ENCODE measurements at regions not wholly inside any gene's neighbourhood (a gene's known extent, or its start where the extent isn't known, plus 50 kb on each side); places are given as distances from the start of the nearest gene placed in this dataset.

DNA sequence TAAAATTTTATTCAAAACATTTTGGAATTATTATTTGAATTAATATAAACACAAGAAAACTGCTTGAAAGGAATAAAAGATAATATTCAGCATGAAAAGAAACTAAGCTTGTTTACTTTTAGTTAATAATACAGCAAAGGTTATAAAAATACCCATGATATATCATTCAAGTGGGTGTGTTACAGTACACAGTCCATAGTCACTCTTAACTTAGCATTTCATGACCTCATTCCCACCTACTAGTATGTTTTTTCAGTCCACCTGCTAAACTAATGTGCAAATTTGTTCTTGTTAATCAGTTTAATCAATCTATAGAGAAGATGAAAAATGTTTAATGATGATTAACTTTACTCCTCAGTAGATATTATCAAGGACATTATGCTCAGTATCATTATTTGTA is 841.4 kb upstream of the EPHA7 start:
- TF ChIP-seq, protein P1, sequence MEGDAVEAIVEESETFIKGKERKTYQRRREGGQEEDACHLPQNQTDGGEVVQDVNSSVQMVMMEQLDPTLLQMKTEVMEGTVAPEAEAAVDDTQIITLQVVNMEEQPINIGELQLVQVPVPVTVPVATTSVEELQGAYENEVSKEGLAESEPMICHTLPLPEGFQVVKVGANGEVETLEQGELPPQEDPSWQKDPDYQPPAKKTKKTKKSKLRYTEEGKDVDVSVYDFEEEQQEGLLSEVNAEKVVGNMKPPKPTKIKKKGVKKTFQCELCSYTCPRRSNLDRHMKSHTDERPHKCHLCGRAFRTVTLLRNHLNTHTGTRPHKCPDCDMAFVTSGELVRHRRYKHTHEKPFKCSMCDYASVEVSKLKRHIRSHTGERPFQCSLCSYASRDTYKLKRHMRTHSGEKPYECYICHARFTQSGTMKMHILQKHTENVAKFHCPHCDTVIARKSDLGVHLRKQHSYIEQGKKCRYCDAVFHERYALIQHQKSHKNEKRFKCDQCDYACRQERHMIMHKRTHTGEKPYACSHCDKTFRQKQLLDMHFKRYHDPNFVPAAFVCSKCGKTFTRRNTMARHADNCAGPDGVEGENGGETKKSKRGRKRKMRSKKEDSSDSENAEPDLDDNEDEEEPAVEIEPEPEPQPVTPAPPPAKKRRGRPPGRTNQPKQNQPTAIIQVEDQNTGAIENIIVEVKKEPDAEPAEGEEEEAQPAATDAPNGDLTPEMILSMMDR (IDR thresholded peaks at IDR 0.05), result no peak
- H3K36me3 ChIP-seq, result no peaks in the 10 kb centered on the region
- H3K27me3 ChIP-seq, result no peaks in the 10 kb centered on the region
- H3K4me3 ChIP-seq, result no peak overlapping the region
- intact Hi-C loops (cut with DNase I), result no loop called here
- DNase-seq (ENCODE audit: low spot score in 2 of 2), result no peak
- no peak overlapping the region for H3K27ac ChIP-seq
- H3K9me3 ChIP-seq, result no peaks in the 10 kb centered on the region
- no peaks in the 10 kb centered on the region for H3K4me1 ChIP-seq

DNA sequence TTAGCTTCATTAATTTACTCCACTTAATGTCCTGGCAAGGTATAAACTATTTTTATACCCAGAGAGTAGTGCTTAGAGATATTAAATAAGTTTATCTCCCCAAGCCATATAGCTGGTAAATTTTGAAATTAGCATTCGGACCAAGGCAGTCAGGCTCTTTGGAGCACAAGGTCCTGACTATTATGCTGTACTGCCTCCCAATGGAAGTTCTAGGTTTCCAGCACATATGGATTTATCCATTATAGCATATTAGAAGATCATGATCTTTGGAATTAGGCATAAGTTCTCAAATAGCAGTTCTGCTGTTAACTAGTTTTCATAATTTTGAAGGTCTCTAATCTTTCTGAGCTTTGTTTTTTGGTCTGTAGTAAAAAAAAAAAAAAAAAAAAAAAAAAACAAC is 835.3 kb upstream of the EPHA7 start:
- TF ChIP-seq, protein P1 (IDR thresholded peaks at IDR 0.05), result no peak
- DNase-seq (ENCODE audit: low spot score in 2 of 2), result no peak
- no peaks in the 10 kb centered on the region for H3K36me3 ChIP-seq
- no peak overlapping the region for H3K4me3 ChIP-seq
- no peaks in the 10 kb centered on the region for H3K9me3 ChIP-seq
- intact Hi-C loops (cut with DNase I), result no loop called here
- no peak overlapping the region for H3K27ac ChIP-seq
- H3K27me3 ChIP-seq, result no peaks in the 10 kb centered on the region
- H3K4me1 ChIP-seq, result no peaks in the 10 kb centered on the region

DNA sequence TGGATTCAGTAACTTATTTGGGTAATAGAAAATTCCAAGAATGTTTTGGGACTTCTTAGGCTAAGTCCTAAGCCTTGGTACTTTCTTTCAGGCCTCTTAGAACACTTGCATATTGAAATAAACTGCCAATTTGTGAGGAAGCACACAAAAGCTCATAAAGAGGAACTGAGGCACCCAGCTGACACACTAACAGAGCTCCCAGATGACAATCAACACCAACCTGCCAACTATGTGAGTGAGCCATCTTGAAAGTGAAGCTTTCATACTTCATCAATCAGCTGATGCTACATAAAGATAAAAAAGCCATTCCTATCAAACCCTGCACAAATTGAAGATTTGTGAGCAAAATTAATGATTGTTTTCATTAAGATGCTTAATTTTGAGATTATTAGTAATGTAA is 832.5 kb upstream of the EPHA7 start:
- Histone ChIP-seq H3K27me3 (no peaks in the 10 kb centered on the region), H3K4me3 (no peak overlapping the region), H3K27ac (no peak overlapping the region), H3K36me3 (no peaks in the 10 kb centered on the region), H3K9me3 (no peaks in the 10 kb centered on the region), H3K4me1 (no peaks in the 10 kb centered on the region)
- intact Hi-C loops (cut with DNase I), result no loop called here
- no peak for DNase-seq (ENCODE audit: low spot score in 2 of 2)
- TF ChIP-seq, protein P1 (IDR thresholded peaks at IDR 0.05), result no peak

DNA sequence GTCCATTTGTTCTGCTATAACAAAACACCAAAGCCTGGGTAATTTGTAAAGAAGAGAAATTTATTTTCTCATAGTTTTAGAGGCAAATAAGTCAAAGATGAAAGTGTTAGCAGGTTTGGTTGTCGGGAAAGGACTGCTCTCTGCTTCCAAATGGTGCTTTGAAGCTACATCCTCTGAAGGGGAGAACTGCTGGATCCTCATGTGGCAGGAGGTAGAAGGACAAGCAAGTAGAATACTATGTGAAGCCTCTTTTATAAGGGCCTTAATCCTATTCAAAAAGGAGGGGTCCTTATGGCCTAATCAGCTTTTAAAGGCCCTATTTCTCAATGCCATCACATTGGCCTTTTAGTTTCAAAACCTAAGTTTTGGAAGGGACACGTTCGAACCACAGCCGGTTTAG is 826.0 kb upstream of the EPHA7 start:
- no peaks in the 10 kb centered on the region for H3K9me3 ChIP-seq
- H3K36me3 ChIP-seq, result no peaks in the 10 kb centered on the region
- H3K4me3 ChIP-seq, result no peak overlapping the region
- H3K27ac ChIP-seq, result no peak overlapping the region
- H3K27me3 ChIP-seq, result no peaks in the 10 kb centered on the region
- H3K4me1 ChIP-seq, result no peaks in the 10 kb centered on the region
- intact Hi-C loops (cut with DNase I), result no loop called here
- DNase-seq (ENCODE audit: low spot score in 2 of 2), result no peak
- TF ChIP-seq, protein P1 (IDR thresholded peaks at IDR 0.05), result no peak

DNA sequence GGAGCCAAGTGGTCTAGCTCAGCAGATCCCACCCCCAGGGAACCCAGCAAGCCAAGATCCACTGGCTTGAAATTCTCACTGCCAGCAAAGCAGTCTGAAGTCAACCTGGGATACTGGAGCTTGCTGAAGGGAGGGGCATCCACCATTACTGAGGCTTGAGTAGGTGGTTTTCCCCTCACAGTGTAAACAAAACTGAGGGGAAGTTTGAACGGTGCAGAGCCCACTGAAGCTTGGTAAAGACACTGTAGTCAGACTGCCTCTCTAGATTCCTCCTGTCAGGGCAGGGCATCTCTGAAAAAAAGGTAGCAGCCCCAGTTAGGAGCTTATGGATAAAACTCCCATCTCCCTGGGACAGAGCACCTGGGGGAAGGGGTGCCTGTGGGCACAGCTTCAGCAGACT is 819.5 kb upstream of the EPHA7 start:
- H3K9me3 ChIP-seq, result no peaks in the 10 kb centered on the region
- DNase-seq (ENCODE audit: low spot score in 2 of 2), result no peak
- H3K27me3 ChIP-seq, result no peaks in the 10 kb centered on the region
- intact Hi-C loops (cut with DNase I), result no loop called here
- H3K4me1 ChIP-seq, result no peaks in the 10 kb centered on the region
- no peak overlapping the region for H3K4me3 ChIP-seq
- H3K36me3 ChIP-seq, result no peaks in the 10 kb centered on the region
- no peak overlapping the region for H3K27ac ChIP-seq
- TF ChIP-seq, protein P1 (IDR thresholded peaks at IDR 0.05), result no peak

DNA sequence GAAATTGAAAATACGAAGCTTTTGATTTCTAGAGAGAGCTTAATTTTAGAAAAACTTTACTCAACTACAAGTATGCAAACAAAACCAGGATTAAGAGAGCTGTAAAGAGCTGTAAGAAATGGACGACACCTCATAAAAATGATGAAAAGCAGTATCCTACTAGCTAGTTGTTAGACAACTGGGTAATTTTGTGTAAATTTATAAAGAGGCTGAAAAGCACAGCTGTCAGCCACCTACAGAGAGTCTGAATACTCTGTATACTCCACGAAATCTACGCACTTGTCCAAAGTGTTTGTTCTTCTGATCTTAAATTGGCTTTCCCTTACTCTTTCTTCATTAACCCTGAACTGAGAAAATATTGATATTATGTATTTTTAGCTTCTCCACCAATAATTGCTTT is 808.4 kb upstream of the EPHA7 start:
- H3K4me3 ChIP-seq, result no peak overlapping the region
- no peaks in the 10 kb centered on the region for H3K9me3 ChIP-seq
- no peak overlapping the region for H3K27ac ChIP-seq
- H3K27me3 ChIP-seq, result no peaks in the 10 kb centered on the region
- TF ChIP-seq, protein P1 (IDR thresholded peaks at IDR 0.05), result no peak
- H3K4me1 ChIP-seq, result no peaks in the 10 kb centered on the region
- intact Hi-C loops (cut with DNase I), result no loop called here
- no peak for DNase-seq (ENCODE audit: low spot score in 2 of 2)
- H3K36me3 ChIP-seq, result no peaks in the 10 kb centered on the region

All from ascending aorta (tissue), 2 donors.